GM12873 (cell line): ENCODE measurements at regions not wholly inside any gene's neighbourhood (a gene's known extent, or its start where the extent isn't known, plus 50 kb on each side); places are given as distances from the start of the nearest gene placed in this dataset.

Experiments
- CTCF ChIP-seq: IDR thresholded peaks from 2 replicates; pipeline ENCODE4 v1.5.1; 2012; ENCODE audit warnings: low read depth, mild to moderate bottlenecking, moderate library complexity, low read length, control low read depth; ENCODE audit not compliant: insufficient read depth; ENCODE audit errors: missing control alignments

GRCh38 chr3:55267206-55267930 is 219.7 kb downstream of the WNT5A start:
- TF ChIP-seq CTCF = no peak

GRCh38 chr3:55264919-55265318 is 222.2 kb downstream of the WNT5A start:
- no peak for TF ChIP-seq CTCF

- no peak for TF ChIP-seq CTCF
Observed at GRCh38 chr3:55252921-55253320, 234.2 kb downstream of the WNT5A start.

- no peak for TF ChIP-seq CTCF
Observed at GRCh38 chr3:55247666-55248065, 239.4 kb downstream of the WNT5A start.

GRCh38 chr3:55246033-55246432 is 241.1 kb downstream of the WNT5A start:
- TF ChIP-seq CTCF = no peak

- TF ChIP-seq CTCF = no peak
Observed at GRCh38 chr3:55245351-55245750, 241.8 kb downstream of the WNT5A start.

- no peak for TF ChIP-seq CTCF
Observed at GRCh38 chr3:55244247-55244646, 242.9 kb downstream of the WNT5A start.
